ENCODE measurements at regions not wholly inside any gene's neighbourhood (a gene's known extent, or its start where the extent isn't known, plus 50 kb on each side); places are given as distances from the start of the nearest gene placed in this dataset.
"Not testable (repeated sequence)": the region's sequence is repeated elsewhere in the genome, so short reads cannot be mapped to it uniquely, and the experiment has no call there.

DNA sequence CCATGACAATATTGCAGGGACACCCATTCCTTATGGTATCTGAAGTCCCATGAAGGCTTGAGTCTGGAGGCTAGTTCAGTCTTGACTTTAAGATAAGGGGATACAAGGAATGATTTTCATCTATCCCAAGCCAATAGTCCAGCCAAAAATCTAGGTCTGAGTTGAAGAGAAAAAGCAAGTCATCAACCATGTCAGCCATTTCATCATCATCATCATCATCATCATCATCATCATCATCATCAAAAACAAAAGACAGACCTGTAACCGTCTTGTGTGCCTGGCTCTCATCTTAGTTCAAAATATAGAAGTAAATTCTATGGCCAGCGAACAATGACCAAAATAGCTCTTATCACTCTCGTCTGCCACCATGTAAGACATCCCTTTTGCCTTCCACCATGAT is 59.5 kb upstream of the FAM90A26 start:
- not testable (repeated sequence) for DNase-seq

DNA sequence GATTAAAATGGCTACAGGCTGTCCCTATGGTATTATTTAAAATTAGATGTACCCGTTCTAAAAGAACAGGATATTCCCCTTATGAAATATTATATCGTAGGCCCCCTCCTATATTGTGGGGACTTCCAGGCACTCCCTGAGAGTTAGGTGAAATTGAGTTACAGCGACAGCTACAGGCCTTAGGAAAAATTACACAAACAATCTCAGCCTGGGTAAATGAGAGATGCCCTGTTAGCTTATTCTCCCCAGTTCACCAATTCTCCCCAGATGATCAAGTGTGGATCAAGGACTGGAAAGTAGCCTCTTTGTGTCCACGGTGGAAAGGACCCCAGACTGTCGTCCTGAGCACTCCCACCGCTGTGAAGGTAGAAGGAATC is 67.1 kb upstream of the FAM90A26 start:
- DNase-seq, result not testable (repeated sequence)

DNA sequence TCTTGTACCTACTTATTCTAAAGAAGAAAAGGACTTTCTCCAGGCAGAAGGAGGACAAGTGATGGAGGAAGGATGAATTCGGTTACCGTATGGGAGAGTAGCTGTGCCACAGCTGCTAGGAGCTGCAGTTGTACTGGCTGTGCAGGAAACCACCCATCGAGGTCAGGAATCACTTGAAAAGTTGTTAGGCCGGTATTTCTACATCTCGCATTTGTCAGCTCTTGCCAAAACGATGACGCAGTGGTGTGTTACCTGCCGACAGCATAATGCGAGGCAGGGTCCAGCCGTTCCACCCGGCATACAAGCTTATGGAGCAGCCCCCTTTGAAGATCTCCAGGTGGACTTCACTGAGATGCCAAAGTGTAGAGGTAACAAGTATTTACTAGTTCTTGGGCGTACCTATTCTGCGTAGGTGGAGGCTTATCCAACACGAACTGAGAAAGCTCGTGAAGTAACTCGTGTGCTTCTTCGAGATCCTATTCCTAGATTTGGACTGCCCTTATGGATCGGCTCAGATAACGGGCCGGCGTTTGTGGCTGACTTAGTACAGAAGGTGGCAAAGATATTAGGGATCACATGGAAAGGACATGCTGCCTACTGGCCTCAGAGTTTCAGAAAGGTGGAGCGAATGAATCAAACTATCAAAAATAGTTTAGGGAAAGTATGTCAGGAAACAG is 67.6 kb upstream of the FAM90A26 start:
- DNase-seq, result peak; percentile 0

DNA sequence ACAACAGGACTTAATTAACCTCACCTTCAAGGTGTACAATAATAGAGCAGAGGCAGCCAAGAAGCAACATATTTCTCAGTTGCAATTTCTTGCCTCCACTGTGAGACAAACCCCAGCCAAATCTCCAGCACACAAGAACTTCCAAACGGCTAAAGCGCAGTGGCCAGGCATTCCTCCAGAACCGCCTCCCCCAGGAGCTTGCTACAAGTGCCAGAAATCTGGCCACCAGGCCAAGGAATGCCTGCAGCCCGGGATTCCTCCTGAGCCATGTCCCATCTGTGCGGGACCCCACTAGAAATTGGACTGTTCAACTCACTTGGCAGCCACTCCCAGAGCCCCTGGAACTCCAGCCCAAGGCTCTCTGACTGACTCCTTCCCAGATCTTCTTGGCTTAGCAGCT is 73.9 kb upstream of the FAM90A26 start:
- not testable (repeated sequence) for DNase-seq

DNA sequence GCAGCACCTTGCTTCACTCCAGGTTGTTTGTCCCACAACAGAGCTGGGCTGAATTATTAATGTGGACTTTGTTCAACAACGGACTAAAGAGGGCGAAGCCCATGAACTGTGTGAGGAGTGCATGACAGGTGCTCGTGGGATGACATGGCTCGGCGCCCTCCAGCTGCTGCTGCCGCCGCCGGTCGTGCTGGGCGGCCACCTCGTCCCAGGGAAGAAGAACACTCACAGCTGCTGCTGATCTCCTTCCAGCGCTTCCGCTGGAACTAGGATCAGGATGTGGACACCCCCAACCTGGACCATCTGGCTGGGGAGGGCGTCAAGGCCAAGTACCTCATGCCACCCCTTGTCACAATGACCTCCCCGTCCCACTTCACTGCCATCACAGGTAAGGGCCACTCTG is 91.4 kb upstream of the FAM90A26 start:
- DNase-seq, result not testable (repeated sequence)

DNA sequence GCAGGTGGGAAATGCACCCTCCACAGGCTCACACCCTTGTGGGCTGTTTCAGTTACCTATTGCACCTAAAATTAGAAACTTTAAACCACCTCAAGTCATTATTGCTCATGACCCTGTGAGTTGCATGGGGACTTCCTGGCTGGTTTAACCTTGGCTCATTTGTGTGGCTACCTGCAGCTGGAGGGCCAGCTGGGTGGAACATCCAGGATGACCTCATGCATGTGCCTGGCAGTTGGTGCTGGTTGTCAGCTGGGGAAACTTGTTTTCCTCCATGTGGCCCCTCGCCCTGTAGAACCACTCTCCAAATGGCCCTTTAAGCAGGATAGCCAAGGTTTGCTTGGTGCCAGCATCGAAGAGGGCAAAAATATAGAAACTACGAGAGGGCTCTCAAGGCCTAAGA is 93.2 kb upstream of the FAM90A26 start:
- DNase-seq, result not testable (repeated sequence)

DNA sequence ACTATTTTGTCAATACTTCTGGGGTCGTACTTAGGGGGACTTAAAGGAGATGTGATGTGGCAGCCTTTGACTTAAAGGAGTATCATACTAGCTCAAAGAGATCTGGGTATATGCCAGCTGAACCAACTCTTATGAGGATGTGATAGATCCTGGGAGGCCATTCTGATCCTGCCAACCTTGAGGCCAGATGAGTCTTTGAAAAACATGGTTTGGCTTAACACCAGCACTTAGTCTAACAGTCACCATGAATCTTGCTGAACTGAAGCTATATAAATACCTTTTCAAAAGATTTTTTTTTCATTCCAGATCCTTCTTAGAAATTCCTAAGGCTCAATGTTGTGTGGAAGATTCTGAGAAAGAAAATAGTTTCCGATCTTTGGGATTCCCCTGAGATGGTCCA is 93.7 kb upstream of the FAM90A26 start:
- not testable (repeated sequence) for DNase-seq

DNA sequence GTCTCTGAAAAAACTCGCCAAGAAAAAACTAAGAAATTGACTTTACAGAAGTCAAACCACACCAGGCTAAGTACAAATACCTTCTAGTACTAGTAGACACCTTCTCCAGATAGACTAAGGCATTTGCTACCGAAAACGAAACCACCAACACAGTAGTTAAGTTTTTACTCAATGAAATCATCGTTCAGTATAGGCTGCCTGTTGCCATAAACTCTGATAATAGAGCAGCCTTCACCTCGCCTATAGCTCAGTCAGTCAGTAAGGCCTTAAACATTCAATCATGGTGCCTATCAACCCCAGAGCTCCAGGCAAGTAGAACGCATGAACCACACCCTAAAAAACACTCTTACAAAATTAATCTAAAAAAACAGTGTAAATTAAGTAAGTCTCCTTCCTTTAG is 96.8 kb upstream of the FAM90A26 start:
- not testable (repeated sequence) for DNase-seq

DNA sequence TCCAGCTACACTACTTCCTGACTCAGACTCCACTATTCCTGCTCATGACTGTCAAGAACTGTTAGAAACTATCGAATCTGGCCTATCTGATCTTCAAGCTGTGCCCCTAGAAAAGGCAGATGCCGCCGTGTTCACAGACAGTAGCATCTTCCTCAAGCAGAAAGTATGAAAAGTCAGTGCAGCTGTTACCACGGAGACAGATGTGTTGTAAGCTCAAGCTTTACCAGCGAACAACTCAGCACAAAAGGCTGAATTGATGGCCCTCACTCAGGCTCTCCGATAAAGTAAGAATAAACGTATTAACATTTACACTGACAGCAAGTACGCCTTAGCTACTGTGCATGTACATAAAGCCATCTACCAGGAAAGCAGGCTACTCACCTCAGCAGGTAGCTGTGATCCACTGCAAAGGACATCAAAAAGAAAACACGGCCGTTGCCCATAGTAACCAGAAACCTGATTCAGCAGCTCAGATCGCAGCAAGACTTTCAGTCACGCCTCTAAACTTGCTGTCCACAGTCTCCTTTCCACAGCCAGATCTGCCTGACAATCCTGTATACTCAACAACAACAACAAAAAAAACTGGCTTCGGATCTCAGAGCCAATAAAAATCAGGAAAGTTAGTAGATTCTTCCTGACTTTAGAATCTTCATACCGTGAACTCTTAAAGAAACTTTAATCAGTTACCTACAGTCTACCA is 97.5 kb upstream of the FAM90A26 start:
- DNase-seq, result not testable (repeated sequence)

DNA sequence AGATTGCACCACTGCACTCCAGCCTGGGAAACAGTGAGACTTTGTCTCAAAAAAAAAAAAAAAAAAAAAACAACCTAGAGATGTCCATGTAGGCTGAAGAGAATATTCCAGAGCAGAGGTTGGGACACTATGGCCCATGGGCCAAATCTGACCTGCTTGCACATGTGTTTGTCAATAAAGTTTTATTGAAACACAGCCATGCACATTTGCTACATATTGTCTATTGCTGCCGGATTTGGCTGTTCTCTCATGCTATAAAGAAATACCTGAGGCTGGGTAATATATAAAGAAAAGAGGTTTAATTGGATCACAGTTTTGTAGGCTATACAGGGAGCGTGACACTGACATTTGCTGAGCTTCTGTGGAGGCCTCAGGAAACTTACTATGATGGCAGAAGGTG is 102.3 kb upstream of the FAM90A26 start:
- DNase-seq, result not testable (repeated sequence)

DNA sequence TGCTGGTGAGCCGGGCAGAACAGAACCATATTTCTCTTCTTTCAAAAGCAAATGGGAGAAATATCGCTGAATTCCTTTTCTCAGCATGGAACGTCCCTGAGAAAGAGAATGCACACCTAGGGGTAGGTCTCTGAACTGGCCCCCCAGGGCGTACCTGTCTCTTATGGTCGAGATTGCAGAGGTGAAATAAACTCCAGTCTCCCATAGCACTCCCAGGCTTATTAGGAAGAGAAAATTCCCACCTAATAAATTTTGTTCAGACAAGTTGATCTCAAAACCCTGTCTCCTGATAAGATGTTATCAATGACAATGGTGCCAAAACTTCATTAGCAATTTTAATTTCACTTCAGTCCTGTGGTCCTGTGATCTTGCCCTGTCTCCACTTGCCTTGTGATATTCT is 106.6 kb upstream of the FAM90A26 start:
- not testable (repeated sequence) for DNase-seq

DNA sequence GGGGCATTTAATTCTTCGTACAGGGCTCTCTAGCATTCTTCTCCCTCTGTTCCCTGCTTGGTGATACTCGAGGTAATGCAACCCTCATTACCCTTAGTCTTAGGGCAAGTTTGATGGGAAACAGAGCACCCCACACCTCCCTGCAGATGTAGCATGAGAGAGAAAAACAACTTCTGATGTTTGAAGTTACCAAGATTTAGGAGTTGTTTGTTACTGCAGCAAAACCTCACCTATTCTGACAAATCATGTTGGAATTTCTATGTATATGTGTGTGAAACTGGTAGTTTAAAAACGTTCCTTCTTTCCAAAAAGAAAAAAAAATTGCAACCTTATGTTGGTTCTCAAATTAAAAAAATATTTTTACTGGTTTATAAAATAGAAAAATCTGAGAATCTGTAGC is 145.3 kb upstream of the FAM90A26 start:
- DNase-seq, result not testable (repeated sequence)

DNA sequence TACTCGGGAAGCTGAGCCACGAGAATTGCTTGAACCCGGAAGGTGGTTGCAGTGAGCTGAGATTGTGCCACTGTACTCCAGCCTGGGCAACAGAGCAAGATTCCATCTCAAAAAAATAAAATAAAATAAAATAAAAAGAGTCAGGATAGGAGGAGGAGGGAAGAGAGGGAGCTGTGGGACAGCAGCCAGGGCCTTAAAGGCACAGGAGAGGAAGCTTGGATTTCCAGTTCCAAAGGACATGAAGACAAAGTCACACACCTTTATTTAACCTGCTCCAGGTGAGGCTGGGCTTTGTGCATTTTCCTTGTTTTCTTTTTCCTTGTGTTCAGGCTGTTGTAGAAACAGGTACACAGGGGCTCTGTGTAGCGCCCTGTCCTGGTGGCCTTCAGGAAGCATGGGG is 138.2 kb upstream of the HMX1 start:
- DNase-seq, result not testable (repeated sequence)

DNA sequence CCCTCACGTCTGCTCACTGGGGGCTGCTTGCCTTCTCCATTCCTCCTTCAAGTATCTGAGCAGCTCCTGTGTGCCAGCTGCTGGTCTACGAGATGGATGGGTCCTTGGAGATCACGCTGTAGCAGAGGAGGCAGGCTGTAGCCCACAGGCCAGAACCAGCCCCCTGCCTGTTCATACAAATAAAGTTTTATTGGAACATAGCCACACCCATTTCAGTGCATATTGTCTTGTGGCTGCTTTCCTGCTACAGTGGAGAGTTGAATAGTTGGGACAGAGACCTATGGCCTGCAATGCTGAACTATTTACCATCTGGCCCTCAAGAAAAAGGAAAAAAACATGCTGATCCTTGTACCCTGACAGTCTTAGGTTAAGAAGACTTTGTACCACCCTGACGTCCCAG is 136.8 kb upstream of the HMX1 start:
- DNase-seq, result not testable (repeated sequence)

DNA sequence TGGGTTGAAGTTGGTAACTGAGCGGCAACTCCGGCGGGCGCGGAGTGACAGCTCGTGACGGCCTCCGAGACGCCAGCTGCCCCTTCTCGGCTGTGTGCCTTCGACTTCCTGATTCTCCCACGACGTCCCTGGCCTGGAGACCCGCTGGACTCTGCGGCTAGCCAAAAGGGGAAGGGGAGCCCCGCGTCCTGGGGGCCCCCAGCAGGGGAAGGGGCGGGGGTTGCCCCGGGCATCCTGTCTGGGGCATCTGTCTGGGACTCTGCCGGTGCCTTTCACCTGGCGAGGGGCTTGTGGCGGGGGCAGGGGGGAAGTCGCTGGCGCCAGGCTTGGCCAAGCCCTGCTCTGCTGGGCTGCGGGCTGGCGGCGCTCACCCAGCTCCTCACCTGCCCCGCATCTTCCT is 129.5 kb upstream of the HMX1 start:
- not testable (repeated sequence) for DNase-seq

DNA sequence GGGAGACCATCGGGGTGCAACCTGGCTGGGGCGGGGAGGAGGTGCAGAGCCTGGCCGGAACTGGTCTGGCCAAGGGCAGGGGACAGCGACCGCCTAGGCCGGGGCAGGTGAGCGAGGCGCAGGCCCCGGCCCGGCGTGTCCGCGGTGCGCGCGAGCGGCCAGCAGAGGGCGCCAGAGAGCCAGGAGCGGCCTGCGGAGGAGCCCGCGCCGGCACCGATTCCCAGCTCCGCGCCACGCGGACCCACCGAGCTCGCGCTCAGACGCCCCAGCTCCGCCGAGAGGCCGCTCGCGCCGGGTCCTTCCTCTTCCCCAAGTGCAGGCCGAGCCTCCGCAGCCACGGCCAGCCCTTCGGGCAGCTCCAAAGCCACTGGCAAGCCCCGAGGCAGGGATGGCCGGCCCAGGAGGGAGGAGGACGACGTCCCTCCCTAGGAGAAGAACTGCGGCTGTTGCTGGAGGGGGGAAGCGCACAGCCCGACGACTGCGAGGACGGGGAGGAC is 128.9 kb upstream of the HMX1 start:
- not testable (repeated sequence) for DNase-seq

DNA sequence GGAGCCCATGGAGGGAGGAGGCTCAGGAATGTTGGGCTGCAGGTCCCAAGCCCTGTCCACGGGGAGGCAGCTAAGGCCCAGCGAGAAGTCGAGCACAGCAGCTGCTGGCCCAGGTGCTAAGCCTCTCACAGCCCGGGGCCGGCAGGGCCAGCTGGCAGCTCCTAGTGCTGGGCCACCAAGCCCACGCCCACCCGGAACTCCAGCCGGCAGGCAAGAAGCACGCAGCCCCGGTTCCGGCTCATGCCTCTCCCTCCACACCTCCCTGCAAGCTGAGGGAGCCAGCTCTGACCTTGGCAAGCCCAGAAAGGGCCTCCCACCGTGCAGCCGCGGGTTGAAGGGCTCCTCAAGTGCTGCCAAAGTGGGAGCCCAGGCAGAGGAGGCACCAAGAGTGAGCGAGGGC is 121.3 kb upstream of the HMX1 start:
- not testable (repeated sequence) for DNase-seq

DNA sequence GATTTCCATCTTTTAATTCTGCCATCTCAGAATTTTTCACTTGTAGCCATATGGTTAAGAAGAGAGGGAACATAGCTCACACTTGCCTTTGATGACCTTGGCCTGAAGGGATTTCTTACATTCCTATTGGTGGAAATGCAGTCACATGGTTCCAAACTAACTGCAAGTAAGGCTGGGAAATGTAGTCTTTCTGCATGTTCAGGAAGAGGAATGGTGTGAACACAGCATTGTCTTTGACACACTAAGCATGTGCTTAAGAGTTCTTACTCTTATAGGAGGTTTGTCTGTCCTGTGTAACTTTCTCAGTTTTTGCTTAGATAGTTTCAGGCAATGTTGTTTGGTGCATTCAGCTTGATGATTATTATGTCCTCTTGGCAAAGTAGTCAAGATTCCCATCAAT is 119.8 kb upstream of the HMX1 start:
- not testable (repeated sequence) for DNase-seq

DNA sequence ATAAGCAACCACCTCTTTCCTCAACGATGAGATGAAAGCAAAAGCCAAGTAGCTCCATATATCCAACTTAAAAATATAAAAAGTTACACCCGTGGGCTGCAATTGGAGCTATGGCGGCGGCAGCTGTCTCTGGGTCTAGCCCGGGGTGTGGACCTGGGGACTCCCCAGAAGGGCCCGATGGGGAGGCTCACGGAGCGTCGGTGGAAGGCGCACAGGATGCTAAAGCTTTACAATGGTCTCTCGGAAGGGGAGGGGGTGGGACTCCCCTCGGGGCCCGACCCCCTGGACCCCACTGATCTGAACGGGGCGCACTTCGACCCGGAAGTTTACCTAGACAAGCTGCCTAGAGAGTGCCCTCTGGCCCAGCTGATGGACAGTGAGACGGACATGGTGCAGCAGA is 118.7 kb upstream of the HMX1 start:
- DNase-seq, result not testable (repeated sequence)

DNA sequence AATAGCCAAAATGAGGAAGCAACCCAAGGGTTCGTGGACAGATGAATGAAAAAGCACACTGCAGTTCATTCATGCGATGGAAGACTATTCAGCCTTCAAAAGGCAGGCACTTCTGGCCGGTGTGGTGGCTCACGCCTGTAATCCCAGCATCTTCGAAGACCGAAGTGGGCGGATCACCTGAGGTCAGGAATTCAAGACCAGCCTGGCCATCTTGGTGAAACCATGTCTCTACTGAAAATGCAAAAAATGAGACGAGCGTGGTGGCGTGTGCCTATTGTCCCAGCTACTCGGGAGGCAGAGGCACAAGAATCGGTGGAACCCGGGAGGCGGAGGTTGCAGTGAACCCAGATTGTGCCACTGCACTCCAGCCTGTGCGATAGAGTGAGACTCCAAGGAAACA is 114.1 kb upstream of the HMX1 start:
- DNase-seq, result not testable (repeated sequence)

DNA sequence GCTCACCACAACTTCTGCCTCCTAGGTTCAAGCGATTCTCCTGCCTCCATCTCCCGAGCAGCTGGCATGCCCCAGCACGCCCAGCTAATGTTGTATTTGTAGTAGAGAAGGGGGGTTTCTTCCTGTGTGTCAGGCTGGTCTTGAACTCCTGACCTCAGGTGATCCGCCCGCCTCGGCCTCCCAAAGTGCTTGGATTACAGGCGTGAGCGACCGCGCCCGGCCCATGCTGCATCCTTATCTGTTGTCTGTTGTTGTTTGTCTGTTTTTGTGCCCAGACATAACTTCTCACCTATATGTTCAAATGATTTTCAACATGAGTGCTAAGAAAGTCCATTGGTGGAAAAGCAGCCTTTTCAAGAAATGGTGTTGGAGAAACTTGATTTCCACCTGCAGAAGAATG is 113.0 kb upstream of the HMX1 start:
- not testable (repeated sequence) for DNase-seq

DNA sequence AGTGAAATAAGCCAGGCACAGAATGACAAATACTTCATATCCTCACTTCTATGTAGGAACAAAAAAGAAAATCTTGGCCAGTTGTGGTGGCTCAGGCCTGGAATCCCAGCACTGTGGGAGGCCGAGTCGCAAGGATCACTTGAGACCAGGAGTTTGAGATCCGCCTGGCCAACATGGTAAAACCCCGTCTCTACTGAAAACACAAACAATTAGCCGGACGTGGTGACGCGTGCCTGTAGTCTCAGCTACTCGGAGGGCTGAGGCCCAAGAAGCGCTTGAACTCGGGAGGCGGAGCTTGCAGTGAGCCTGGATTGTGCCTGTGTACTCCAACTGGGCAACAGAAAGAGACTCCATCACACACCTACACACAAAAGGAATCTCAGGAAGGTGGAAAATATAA is 112.3 kb upstream of the HMX1 start:
- DNase-seq, result not testable (repeated sequence)

DNA sequence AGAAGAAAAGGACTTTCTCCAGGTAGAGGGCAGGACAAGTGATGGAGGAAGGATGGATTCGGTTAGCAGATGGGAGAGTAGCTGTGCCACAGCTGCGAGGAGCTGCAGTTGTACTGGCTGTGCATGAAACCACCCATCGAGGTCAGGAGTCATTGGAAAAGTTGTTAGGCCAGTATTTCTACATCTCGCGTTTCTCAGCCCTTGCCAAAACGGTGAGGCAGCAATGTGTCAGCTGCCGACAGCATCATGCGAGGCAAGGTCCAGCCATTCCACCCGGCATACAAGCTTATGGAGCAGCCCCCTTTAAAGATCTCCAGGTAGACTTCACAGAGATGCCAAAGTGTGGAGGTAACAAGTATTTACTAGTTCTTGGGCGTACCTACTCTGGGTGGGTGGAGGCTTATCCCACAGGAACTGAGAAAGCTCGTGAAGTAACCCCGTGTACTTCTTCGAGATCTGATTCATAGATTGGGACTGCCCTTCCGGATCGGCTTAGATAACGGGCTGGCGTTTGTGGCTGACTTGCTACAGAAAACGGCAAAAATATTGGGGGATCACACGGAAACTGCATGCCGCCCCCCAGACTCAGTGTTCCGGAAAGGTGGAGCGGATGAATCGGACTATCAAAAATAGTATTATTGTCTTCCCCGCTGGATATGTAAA is 105.0 kb upstream of the HMX1 start:
- DNase-seq, result not testable (repeated sequence)

DNA sequence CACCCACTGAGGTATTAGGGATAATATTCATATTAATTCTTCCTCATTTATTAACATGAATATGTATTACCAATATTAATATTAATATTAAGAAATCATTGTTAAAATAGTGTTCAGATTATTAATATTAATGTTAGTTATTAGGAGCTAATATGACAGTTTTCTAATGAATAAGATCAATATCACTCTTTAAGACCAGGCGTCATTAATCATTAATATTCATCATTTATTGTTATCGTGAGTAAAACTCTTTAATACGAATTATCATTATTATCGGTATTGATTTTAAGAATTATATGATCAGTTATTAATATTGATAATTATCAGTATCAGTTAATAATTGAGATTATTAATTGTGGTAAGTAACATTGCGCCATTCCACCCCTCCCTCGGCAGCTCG is 101.0 kb upstream of the HMX1 start:
- not testable (repeated sequence) for DNase-seq
